Activated CD4-positive, alpha-beta T cell treated with anti-CD3 and anti-CD28 coated beads, Interleukin-2, Interleukin-4, amounts not matched to agents 100 ng/mL and 50 ng/mL, durations not matched to agents 16 hours and 8 hours (primary cell): ENCODE measurements at regions not wholly inside any gene's neighbourhood (a gene's known extent, or its start where the extent isn't known, plus 50 kb on each side); places are given as distances from the start of the nearest gene placed in this dataset.
"Not testable (repeated sequence)": the region's sequence is repeated elsewhere in the genome, so short reads cannot be mapped to it uniquely, and the experiment has no call there.

Experiments
- DNase-seq: peaks from one replicate; pipeline ENCODE4 v3.0.0-alpha.2; 2020; ENCODE audit warnings: low spot score

GRCh38 chr6:85278466-85279035, 171.3 kb upstream of the NT5E start:
- no peak for DNase-seq

- DNase-seq, result not testable (repeated sequence)
Observed at GRCh38 chr6:85276026-85276425, 173.9 kb upstream of the NT5E start.

- DNase-seq, result no peak
Observed at GRCh38 chr6:85275338-85275985, 174.4 kb upstream of the NT5E start.

GRCh38 chr6:85273870-85274269, 176.0 kb upstream of the NT5E start:
- no peak for DNase-seq

GRCh38 chr6:85273046-85273445, 176.8 kb upstream of the NT5E start:
- DNase-seq, result no peak

GRCh38 chr6:85272592-85272991, 177.3 kb upstream of the NT5E start:
- DNase-seq, result no peak

- no peak for DNase-seq
Observed at GRCh38 chr6:85262621-85263020, 187.3 kb upstream of the NT5E start.

- no peak for DNase-seq
Observed at GRCh38 chr6:85261271-85261670, 188.6 kb upstream of the NT5E start.

GRCh38 chr6:85255661-85256060, 194.2 kb upstream of the NT5E start:
- no peak for DNase-seq

GRCh38 chr6:85252552-85252951, 197.3 kb upstream of the NT5E start:
- DNase-seq, result no peak

- DNase-seq, result no peak
Observed at GRCh38 chr6:85252085-85252484, 197.8 kb upstream of the NT5E start.

GRCh38 chr6:85251300-85251699, 198.6 kb upstream of the NT5E start:
- no peak for DNase-seq

GRCh38 chr6:85250586-85251220, 199.2 kb upstream of the NT5E start:
- DNase-seq, result no peak

- no peak for DNase-seq
Observed at GRCh38 chr6:85245004-85245403, 204.9 kb upstream of the NT5E start.

- no peak for DNase-seq
Observed at GRCh38 chr6:85241498-85242052, 208.3 kb upstream of the NT5E start.

- DNase-seq, result no peak
Observed at GRCh38 chr6:85240787-85241385, 209.0 kb upstream of the NT5E start.

- no peak for DNase-seq
Observed at GRCh38 chr6:85237478-85237877, 212.4 kb upstream of the NT5E start.

GRCh38 chr6:85236636-85237035, 213.2 kb upstream of the NT5E start:
- no peak for DNase-seq

- DNase-seq, result not testable (repeated sequence)
Observed at GRCh38 chr6:85227345-85227744, 222.5 kb upstream of the NT5E start.

- not testable (repeated sequence) for DNase-seq
Observed at GRCh38 chr6:85212794-85213193, 237.1 kb upstream of the NT5E start.

GRCh38 chr6:85195243-85195642, 254.6 kb upstream of the NT5E start:
- no peak for DNase-seq

GRCh38 chr6:85193339-85193738, 256.5 kb upstream of the NT5E start:
- no peak for DNase-seq

- DNase-seq, result no peak
Observed at GRCh38 chr6:85192596-85192995, 257.3 kb upstream of the NT5E start.
